ENCODE measurements at regions not wholly inside any gene's neighbourhood (a gene's known extent, or its start where the extent isn't known, plus 50 kb on each side); places are given as distances from the start of the nearest gene placed in this dataset.

DNA sequence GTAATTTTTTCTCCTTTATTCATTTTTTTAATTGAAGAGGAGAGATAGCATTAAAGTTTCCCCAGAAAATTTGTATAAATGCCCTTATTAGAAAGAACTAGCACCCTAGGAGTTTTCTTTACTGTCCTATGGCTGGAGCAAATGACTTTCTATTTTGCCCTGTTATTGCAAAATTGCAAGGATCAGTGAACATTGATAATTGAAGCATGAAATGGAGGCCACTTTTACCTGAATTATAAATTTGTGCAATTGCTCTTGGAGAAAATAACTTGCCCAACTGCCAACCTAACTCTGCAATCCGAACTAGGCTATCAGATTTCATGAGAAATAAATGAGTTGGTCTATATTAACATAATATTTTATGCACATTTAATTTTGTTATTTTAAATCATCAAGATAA is 111.9 kb downstream of the MTRR start:
- DNase-seq (ENCODE audit: low read depth, low spot score) (no peak), FAIRE-seq (no peak)
- H3K4me3 ChIP-seq (replicated peaks in 1 of 3; ENCODE audit: insufficient read depth in 1 of 3, low read depth in 1 of 3, low read length in 3 of 3): no peak overlapping the region
- POLR2A ChIA-PET: no interaction called here
- no peaks in the 10 kb centered on the region for H3K27me3 ChIP-seq (ENCODE audit: control insufficient read depth in 2 of 2, insufficient read depth in 2 of 2, low read length in 2 of 2)
- CTCF ChIA-PET: no interaction called here
- H3K27ac ChIP-seq (ENCODE audit: insufficient read depth, low read depth, low read length): no peak overlapping the region
- H3K9me3 ChIP-seq (replicated peaks; ENCODE audit: control insufficient read depth, insufficient read depth, low read length): no peaks in the 10 kb centered on the region
- no peaks in the 10 kb centered on the region for H3K36me3 ChIP-seq (ENCODE audit: control insufficient read depth in 2 of 2, extremely low read depth in 1 of 2, insufficient read depth in 2 of 2, low read length in 2 of 2)
- H4K20me1 ChIP-seq (replicated peaks; ENCODE audit: control insufficient read depth, extremely low read depth, insufficient read depth, low read length): no peaks in the 10 kb centered on the region
- no peak overlapping the region for H3K9ac ChIP-seq (replicated peaks; ENCODE audit: extremely low read depth, insufficient read depth, low read length)
- H3K4me2 ChIP-seq (ENCODE audit: insufficient read depth, low read length): no peak overlapping the region
- no peaks in the 10 kb centered on the region for H3K4me1 ChIP-seq (ENCODE audit: control insufficient read depth, extremely low read depth, insufficient read depth, low read length)
- H2AFZ ChIP-seq (ENCODE audit: low read depth, low read length): no peak overlapping the region
- TF ChIP-seq MYC (IDR thresholded peaks at IDR 0.05; ENCODE audit: low read depth, low read length) (no peak), POLR2A (IDR thresholded peaks at IDR 0.05; ENCODE audit: low read depth, low read length) (no peak), JUN (IDR thresholded peaks at IDR 0.05; ENCODE audit: borderline replicate concordance, insufficient read depth, insufficient read length, low read depth) (no peak), FOS (IDR thresholded peaks at IDR 0.05; ENCODE audit: borderline replicate concordance, insufficient read depth, low read length) (no peak)
- TF ChIP-seq, protein P1, sequence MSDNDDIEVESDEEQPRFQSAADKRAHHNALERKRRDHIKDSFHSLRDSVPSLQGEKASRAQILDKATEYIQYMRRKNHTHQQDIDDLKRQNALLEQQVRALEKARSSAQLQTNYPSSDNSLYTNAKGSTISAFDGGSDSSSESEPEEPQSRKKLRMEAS (IDR thresholded peaks at IDR 0.05; ENCODE audit: insufficient read depth, insufficient read length): no peak
- no TSS peak for BruUV-seq (replicated peaks)
- no peaks in the 10 kb centered on the region for H3K9me1 ChIP-seq (replicated peaks; ENCODE audit: control insufficient read depth, extremely low read depth, insufficient read depth, low read length)
- no peaks in the 10 kb centered on the region for H3K79me2 ChIP-seq (ENCODE audit: control insufficient read depth, insufficient read depth, low read length)
- intact Hi-C loops (cut with micrococcal nuclease) (no loop called here), dilution Hi-C loops (cut with MboI; ENCODE audit: extremely low pct_ligation_motif_present, low sequenced_read_pairs) (no loop called here)

DNA sequence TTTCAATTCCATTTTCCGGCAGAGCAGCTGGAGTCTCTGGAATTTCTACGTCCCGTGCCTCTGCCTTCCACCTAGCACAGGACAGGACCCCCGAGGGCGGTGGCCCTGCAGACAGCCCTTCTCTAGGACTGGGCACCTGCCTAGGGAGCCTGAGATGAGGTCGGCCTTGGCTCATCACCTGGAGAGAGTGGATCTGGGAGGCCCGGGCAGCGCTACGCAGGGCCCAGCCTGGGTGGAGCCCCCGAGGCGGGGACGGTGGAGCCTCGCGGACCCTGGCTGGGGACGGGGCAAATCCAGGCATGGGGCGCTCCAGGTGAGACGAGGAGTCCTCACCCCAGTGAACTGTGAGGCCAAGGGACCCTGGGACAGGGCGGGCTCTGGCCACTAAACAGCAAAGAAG is 114.5 kb downstream of the MTRR start:
- no peak overlapping the region for H3K9ac ChIP-seq (replicated peaks; ENCODE audit: extremely low read depth, insufficient read depth, low read length)
- H4K20me1 ChIP-seq (replicated peaks; ENCODE audit: control insufficient read depth, extremely low read depth, insufficient read depth, low read length): no peaks in the 10 kb centered on the region
- H3K4me2 ChIP-seq (ENCODE audit: insufficient read depth, low read length): no peak overlapping the region
- H2AFZ ChIP-seq (ENCODE audit: low read depth, low read length): no peak overlapping the region
- no peaks in the 10 kb centered on the region for H3K4me1 ChIP-seq (ENCODE audit: control insufficient read depth, extremely low read depth, insufficient read depth, low read length)
- H3K79me2 ChIP-seq (ENCODE audit: control insufficient read depth, insufficient read depth, low read length): no peaks in the 10 kb centered on the region
- no peaks in the 10 kb centered on the region for H3K9me1 ChIP-seq (replicated peaks; ENCODE audit: control insufficient read depth, extremely low read depth, insufficient read depth, low read length)
- dilution Hi-C loops (cut with MboI; ENCODE audit: extremely low pct_ligation_motif_present, low sequenced_read_pairs) (no loop called here), intact Hi-C loops (cut with micrococcal nuclease) (no loop called here)
- H3K4me3 ChIP-seq (replicated peaks in 1 of 3; ENCODE audit: insufficient read depth in 1 of 3, low read depth in 1 of 3, low read length in 3 of 3): no peak overlapping the region
- H3K27ac ChIP-seq (ENCODE audit: insufficient read depth, low read depth, low read length): no peak overlapping the region
- H3K27me3 ChIP-seq (ENCODE audit: control insufficient read depth in 2 of 2, insufficient read depth in 2 of 2, low read length in 2 of 2): no peaks in the 10 kb centered on the region
- FAIRE-seq: no peak
- no peaks in the 10 kb centered on the region for H3K36me3 ChIP-seq (ENCODE audit: control insufficient read depth in 2 of 2, extremely low read depth in 1 of 2, insufficient read depth in 2 of 2, low read length in 2 of 2)
- DNase-seq (ENCODE audit: low read depth, low spot score): no peak
- no peaks in the 10 kb centered on the region for H3K9me3 ChIP-seq (replicated peaks; ENCODE audit: control insufficient read depth, insufficient read depth, low read length)
- CTCF ChIA-PET: no interaction called here
- TF ChIP-seq, protein P1 (IDR thresholded peaks at IDR 0.05; ENCODE audit: insufficient read depth, insufficient read length): no peak
- TF ChIP-seq MYC (IDR thresholded peaks at IDR 0.05; ENCODE audit: low read depth, low read length) (no peak), JUN (IDR thresholded peaks at IDR 0.05; ENCODE audit: borderline replicate concordance, insufficient read depth, insufficient read length, low read depth) (no peak), FOS (IDR thresholded peaks at IDR 0.05; ENCODE audit: borderline replicate concordance, insufficient read depth, low read length) (no peak), POLR2A (IDR thresholded peaks at IDR 0.05; ENCODE audit: low read depth, low read length) (no peak), GATA2 (IDR thresholded peaks at IDR 0.05; ENCODE audit: insufficient read depth, insufficient read length, low read depth, low read length) (no peak), POLR2AphosphoS5 (IDR thresholded peaks at IDR 0.05; ENCODE audit: insufficient read depth, low read depth, low read length) (no peak)
- no TSS peak for BruUV-seq (replicated peaks)
- POLR2A ChIA-PET: no interaction called here

All from endothelial cell of umbilical vein (primary cell).